ENCODE measurements at regions not wholly inside any gene's neighbourhood (a gene's known extent, or its start where the extent isn't known, plus 50 kb on each side); places are given as distances from the start of the nearest gene placed in this dataset.

DNA sequence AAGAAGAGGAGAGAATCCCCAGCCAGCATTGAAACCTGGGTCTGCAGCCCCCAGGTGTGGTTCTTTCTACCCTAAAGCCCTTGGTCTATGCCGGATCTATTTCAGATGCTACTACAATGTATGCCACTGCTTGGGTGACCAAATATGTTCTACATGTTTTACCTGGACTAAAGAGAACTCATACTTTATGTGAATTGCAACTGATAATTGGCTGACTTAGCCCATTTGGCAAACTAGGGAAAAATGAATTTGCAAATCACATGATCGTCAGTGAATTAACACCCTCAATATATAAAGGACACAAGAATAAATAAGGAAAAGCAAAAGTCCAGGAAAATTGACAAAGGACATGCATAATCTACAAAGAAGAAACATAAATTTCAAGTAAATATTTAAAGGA, 308.8 kb upstream of the IRX2 start:
- Mint-ChIP-seq H3K9me3 (peaks cover 4 to 23% of the 10 kb centered on the region in 2 donors), H3K4me3 (no peak overlapping the region), H3K4me1 (no peaks in the 10 kb centered on the region), H3K27me3 (no peaks in the 10 kb centered on the region), H3K27ac (no peak overlapping the region)
- DNase-seq (no peak), ATAC-seq (no peak)

DNA sequence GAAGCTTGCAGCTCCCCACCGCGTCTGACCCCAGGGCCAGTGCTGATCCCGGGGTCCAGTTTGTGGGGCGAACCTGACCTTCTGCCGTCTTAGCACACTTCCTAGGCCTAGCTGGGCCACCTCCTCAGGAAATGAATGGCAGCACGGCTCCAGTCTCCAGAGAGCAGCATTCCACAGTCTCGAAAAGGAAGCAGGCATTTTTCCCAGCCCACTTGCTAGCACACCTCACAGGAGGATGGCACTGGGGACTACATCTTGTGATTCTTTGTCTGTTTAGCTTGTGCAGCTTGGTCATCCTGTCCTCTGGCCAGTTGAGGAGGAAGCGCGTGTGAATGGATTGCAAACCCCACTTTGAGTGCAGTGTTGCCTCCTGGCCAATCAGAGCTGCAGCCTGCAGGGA, 308.0 kb upstream of the IRX2 start:
- Mint-ChIP-seq H3K27ac (no peak overlapping the region), H3K9me3 (peaks cover 4 to 23% of the 10 kb centered on the region in 2 donors)

DNA sequence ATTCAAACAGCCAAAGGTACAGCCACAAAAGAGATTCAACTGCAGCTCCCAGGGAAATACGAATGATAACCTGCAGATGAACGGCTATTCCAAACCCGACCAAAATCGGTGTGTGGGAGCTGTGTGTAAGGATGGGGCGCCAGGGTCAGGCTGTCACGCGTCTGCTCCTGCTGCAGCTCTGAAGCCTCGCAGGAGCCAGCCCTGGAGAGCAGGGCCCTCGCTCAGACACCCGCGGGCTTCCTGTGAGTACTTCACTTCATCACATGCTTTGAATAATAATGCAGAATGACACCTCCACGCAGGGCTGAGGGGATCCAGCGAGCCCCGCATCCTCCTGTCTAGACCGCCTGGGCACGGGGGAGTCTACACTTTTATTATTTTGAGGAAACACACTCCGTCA, 307.5 kb upstream of the IRX2 start:
- DNase-seq (no peak), ATAC-seq (no peak)
- Mint-ChIP-seq H3K9me3 (peaks cover 4 to 23% of the 10 kb centered on the region in 2 donors), H3K27me3 (no peaks in the 10 kb centered on the region), H3K4me1 (no peaks in the 10 kb centered on the region), H3K4me3 (no peak overlapping the region), H3K27ac (no peak overlapping the region)

More for the DNA sequence above, 308.0 kb upstream of the IRX2 start:
- Mint-ChIP-seq H3K4me3 (no peak overlapping the region), H3K27me3 (no peaks in the 10 kb centered on the region), H3K4me1 (no peaks in the 10 kb centered on the region)
- DNase-seq (no peak), ATAC-seq (no peak)

DNA sequence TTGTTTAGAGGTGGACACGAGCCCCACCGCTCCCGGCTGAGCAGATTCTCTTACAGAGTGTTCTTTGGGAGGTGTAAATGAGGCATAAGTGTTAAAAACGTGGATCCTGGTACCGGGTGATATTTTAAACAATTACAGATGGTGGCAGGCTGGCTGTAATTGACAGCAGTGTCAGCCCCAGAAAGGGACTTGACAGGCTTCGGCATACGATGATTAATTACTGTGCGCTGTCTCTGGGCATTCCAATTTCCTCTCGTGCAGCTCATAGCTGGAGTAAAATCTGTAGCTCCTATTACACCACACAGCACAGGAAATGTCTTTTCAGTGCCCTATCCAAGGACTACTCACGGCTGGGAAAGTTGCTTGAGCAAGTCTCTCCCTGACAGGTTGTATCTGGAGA, 305.4 kb upstream of the IRX2 start:
- no peak for DNase-seq

DNA sequence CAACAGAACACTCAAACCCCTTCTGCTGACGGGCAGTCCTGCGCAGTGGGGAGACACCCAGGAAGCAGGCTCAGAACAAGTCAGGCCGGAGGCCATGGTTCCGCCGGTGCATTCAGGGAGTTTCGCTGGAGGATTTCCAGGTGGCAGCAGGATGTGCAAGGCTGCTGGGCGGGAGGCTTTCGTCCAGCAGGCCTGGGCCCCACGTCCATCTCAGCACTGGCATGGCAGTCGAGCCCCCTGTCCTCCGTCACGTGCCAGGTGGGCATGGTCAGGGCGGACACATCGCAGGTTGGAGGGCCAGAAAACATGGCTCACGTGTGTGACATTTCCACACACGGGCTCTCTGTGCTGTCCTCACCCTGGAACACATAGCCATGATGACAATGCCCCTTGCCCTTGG, 299.9 kb upstream of the IRX2 start:
- ATAC-seq = no peak
- H3K4me3 Mint-ChIP-seq = no peak overlapping the region
- H3K27me3 Mint-ChIP-seq = no peaks in the 10 kb centered on the region
- H3K27ac Mint-ChIP-seq = no peak overlapping the region
- peaks cover 0 to 13% of the 10 kb centered on the region in 2 donors for H3K9me3 Mint-ChIP-seq
- no peak for DNase-seq
- H3K4me1 Mint-ChIP-seq = no peaks in the 10 kb centered on the region

More for the DNA sequence above, 305.4 kb upstream of the IRX2 start:
- Mint-ChIP-seq H3K4me1 (no peaks in the 10 kb centered on the region), H3K27me3 (no peaks in the 10 kb centered on the region), H3K27ac (no peak overlapping the region), H3K4me3 (no peak overlapping the region), H3K9me3 (peaks cover 4 to 23% of the 10 kb centered on the region in 2 donors)
- no peak for ATAC-seq

DNA sequence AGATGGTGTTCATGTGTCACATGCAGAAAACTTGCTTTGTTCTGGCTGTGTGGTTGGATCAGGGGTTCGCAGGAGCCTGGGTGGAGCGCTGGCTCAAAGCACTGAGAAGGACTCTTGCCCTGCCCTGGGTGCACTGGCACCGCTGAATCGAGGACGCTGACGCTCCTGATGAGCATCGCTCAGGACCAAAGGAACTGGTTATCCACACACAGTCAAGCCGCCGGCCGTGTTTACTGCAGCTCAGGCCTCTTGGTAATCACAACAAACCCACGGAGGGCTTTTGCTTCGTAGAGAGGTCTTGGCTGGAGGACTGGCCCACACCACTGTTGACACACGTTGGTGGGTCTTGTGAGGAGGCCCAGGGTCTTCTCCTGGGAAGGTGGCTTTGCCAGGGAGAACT, 299.4 kb upstream of the IRX2 start:
- peaks cover 0 to 13% of the 10 kb centered on the region in 2 donors for H3K9me3 Mint-ChIP-seq
- H3K27me3 Mint-ChIP-seq = no peaks in the 10 kb centered on the region
- ATAC-seq (no peak), DNase-seq (no peak)
- no peak overlapping the region for H3K27ac Mint-ChIP-seq
- no peaks in the 10 kb centered on the region for H3K4me1 Mint-ChIP-seq
- H3K4me3 Mint-ChIP-seq = no peak overlapping the region

DNA sequence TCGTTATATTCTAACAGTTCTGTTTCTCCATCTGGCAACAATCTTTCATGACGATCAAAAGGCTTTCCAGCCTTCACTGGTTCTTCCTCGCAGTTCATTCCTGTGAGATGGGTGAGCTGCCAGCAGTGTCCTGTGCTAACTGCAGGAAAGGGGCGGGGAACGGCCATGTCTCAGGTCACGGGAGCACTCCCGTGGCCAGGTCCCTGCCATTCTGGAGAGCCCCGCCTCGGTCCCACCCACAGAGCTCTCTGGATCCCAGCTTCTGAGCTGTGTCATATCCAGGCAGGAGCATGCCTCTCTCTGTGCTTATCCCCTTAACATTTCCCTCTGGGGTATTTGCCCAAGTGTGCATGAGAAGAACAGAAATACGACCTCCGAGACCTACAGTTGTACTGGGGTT, 297.8 kb upstream of the IRX2 start:
- Mint-ChIP-seq H3K27me3 (no peaks in the 10 kb centered on the region), H3K4me3 (no peak overlapping the region), H3K9me3 (peaks cover under 1 to 13% of the 10 kb centered on the region in 2 donors), H3K4me1 (no peaks in the 10 kb centered on the region), H3K27ac (no peak overlapping the region)
- DNase-seq (no peak), ATAC-seq (no peak)

DNA sequence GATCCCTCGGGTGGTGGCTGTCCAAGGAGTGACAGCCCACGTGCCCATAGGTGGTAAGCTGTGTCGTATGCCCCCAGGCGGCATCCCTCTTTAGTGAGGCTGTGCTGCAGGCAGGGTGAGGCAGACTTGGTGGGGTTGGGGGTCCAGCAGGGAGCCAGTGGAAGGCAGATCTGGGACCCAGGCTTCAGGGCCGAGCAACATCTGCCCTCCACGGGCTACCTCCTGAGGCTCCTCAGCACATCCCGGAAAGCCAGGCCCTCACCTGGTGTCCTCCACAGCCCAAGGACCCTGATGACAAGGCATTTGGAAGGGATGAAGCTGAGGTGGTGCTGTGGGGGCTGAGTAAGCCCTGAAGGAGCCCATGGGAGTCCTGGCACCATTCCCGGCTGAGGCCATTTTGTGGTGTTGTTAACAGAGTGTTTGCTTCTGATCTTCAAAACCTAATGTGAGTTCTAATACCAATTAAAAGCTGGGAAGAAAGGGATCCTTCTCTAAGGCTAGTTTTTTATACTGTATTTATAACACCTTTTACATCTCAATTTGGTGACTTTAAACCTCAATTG, 295.8 kb upstream of the IRX2 start:
- Mint-ChIP-seq H3K4me3 (no peak overlapping the region), H3K4me1 (no peaks in the 10 kb centered on the region), H3K27me3 (no peaks in the 10 kb centered on the region), H3K27ac (peak overlapping the region in 1 of 2 donors; percentile 45), H3K9me3 (peaks cover 8 to 30% of the 10 kb centered on the region in 2 donors)
- DNase-seq = no peak
- peak; percentile 7 for ATAC-seq

DNA sequence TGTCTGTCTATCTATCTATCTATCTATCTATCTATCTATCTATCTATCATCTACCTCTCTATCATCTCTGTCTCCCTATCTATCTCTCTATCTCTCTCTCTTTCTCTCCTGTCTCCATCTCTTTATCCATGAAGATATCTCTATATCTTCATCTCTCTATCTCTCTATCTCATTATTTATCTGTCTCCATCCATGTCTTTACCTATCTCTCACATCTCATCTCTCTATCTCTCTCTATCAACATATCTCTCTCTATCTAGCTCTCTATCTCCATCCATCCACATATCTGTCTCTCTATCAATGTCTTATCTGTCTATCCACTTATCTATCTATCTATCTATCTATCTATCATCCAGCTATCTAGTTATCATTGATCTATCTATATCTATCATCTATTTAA, 292.1 kb upstream of the IRX2 start:
- no peaks in the 10 kb centered on the region for H3K4me1 Mint-ChIP-seq
- H3K4me3 Mint-ChIP-seq = no peak overlapping the region
- peaks cover 8 to 26% of the 10 kb centered on the region in 2 donors for H3K9me3 Mint-ChIP-seq
- no peak overlapping the region for H3K27ac Mint-ChIP-seq
- DNase-seq = no peak
- ATAC-seq = no peak
- no peaks in the 10 kb centered on the region for H3K27me3 Mint-ChIP-seq

DNA sequence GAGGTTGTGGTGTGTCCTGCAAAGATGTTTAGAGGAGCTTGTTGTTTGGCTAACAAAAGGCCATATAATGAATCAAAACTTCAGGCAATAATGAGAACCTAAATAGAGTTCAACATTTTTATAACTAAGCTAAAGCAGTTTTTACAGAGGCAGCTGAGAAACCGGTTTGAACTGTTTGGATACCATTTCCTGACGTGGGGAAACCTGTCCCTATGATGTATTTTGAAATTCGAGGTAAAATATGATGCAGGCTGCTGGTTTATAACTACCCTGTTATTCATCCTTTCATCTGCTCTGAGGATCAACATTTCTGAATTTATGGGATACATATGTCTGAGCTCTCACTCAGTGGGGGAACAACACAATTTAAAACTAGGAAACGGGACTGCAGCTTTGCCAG, 289.5 kb upstream of the IRX2 start:
- H3K4me3 Mint-ChIP-seq = no peak overlapping the region
- no peak for DNase-seq
- peaks cover 8 to 20% of the 10 kb centered on the region in 2 donors for H3K9me3 Mint-ChIP-seq
- ATAC-seq = no peak
- no peak overlapping the region for H3K27ac Mint-ChIP-seq
- no peaks in the 10 kb centered on the region for H3K4me1 Mint-ChIP-seq
- no peaks in the 10 kb centered on the region for H3K27me3 Mint-ChIP-seq

DNA sequence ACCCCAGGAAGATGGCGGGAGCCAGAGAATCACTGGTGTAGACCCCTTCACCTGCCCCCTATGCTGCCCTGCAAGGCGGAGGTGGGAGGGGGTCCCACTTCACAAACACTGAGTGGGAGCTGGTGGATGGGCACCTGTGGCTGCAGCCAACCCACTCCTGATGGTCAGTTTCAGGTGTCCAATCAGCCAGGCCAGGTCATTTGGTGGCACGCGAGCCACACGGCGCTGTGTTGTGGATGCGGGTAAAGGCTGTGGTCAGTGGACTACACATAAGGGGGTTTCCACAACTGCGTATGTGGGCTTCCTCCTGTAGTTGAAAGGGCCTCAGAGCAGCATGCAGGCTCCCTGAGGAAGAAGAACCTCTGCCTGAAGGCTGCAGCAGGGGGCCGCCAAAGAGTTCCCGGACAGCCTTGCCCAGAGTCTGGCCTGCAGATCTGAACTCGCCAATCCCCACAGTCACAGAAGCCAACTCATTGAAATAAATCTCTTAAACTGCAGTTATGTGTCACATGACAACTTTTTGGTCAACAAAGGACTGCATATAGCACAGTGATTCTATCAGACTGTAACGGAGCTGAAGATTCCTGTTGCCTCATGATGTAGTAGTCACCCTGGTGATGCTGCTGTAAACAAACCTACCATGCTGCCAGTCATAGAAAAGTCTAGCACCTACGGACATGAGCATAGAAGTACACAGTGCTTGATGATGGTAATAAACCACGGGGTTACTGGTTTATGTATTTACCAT, 284.7 kb upstream of the IRX2 start:
- peaks cover 3 to 6% of the 10 kb centered on the region in 2 donors for H3K9me3 Mint-ChIP-seq
- no peaks in the 10 kb centered on the region for H3K4me1 Mint-ChIP-seq
- H3K4me3 Mint-ChIP-seq = no peak overlapping the region
- DNase-seq = no peak
- no peaks in the 10 kb centered on the region for H3K27me3 Mint-ChIP-seq
- H3K27ac Mint-ChIP-seq = no peak overlapping the region
- ATAC-seq = no peak

DNA sequence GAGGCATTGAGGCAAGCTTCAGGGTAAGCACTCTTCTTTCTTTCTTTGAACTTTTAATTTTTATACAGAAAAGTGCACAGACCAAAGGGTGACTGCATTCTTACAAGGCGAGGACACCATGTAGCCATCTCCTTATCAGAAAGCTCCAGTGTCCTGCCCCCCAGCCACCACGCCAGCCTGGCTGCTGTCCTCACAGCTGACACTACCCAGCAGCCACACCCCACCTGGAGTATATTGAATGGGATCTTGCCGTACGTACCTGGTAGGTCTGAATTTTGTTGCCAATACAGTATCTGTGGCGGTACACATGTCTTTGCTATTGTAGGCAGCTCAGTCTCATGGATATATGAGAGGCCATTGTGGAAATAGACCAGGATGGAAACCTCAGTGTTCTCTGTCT, 284.0 kb upstream of the IRX2 start:
- Mint-ChIP-seq H3K27me3 (no peaks in the 10 kb centered on the region), H3K9me3 (peaks cover 5 to 13% of the 10 kb centered on the region in 2 donors), H3K4me1 (no peaks in the 10 kb centered on the region), H3K27ac (no peak overlapping the region), H3K4me3 (no peak overlapping the region)
- ATAC-seq (no peak), DNase-seq (no peak)

DNA sequence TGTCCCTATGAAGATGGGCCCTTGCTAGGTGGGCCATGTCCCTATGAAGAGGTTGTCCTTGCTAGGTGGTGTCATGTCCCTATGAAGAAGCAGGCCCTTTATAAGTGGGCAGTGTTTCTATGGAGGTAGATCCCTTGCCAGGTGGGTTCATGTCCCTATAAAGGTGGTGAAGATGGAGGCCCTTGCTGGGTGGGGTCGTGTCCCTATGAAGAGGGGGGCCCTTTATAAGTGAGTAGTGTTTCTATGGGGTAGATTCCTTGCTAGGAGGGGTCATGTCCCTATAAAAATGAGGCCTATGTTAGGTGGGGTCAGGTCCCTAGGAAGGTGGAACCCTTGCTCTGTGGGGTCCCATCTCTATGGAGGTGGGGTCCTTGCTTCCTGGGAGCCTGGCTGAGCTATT, 283.4 kb upstream of the IRX2 start:
- DNase-seq (no peak), ATAC-seq (no peak)
- H3K4me1 Mint-ChIP-seq = no peaks in the 10 kb centered on the region
- no peak overlapping the region for H3K4me3 Mint-ChIP-seq
- no peaks in the 10 kb centered on the region for H3K27me3 Mint-ChIP-seq
- peaks cover 5 to 14% of the 10 kb centered on the region in 2 donors for H3K9me3 Mint-ChIP-seq
- no peak overlapping the region for H3K27ac Mint-ChIP-seq

DNA sequence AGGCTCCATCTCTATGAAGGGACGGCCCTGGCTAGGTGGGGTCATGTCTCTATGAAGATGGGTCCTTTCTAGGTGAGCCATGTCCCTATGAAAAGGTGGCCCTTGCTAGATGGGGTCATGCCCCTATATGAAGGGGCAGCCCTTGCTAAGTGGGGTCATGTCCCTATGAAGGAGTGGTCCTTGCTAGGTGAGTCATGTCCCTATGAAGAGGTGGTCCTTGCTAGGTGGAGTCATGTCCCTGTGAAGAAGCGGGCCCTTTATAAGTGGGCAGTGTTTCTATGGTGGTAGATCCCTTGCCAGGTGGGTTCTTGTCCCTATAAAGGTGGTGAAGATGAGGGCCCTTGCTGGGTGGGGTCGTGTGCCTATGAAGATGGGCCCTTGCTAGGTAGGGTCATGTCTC, 283.0 kb upstream of the IRX2 start:
- Mint-ChIP-seq H3K27me3 (no peaks in the 10 kb centered on the region), H3K4me3 (no peak overlapping the region), H3K27ac (no peak overlapping the region), H3K9me3 (peaks cover 5 to 14% of the 10 kb centered on the region in 2 donors), H3K4me1 (no peaks in the 10 kb centered on the region)
- ATAC-seq (no peak), DNase-seq (no peak)

DNA sequence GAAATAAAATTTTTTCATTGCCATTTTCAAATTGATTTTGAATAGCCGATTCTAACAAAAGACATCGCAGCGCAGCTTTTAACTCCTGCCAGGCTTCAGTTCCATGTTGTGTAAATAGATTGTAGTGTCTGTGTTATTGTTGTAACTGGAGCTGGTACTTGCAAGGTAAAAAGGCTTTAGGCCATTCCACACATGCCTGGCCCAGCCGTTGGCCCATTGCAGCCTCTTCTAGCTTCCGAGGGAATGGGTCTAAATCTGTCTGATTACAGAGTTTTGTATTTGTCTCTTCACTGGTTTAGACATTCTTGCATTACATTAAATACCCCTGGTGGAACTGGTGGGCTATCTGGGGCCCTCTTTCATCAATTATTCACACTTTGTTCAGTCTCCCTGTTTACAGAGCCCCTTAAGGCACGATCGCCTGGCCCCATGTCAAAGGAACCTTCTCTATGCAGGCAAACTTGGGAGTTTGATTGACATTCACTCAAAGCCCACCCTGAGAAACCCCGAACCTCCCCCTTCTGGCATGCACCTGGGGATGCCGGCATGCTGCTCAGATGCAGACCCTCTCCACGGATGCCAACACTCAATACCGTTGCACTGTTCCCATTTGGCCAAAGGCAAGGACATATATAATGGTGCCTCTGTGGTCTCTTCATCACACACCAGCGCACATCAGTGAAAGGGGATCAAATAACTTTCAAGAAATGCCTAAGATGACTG, 281.7 kb upstream of the IRX2 start:
- no peak overlapping the region for H3K4me3 Mint-ChIP-seq
- H3K4me1 Mint-ChIP-seq = no peaks in the 10 kb centered on the region
- DNase-seq = no peak
- no peak for ATAC-seq
- no peak overlapping the region for H3K27ac Mint-ChIP-seq
- peaks cover 5 to 14% of the 10 kb centered on the region in 2 donors for H3K9me3 Mint-ChIP-seq
- no peaks in the 10 kb centered on the region for H3K27me3 Mint-ChIP-seq

DNA sequence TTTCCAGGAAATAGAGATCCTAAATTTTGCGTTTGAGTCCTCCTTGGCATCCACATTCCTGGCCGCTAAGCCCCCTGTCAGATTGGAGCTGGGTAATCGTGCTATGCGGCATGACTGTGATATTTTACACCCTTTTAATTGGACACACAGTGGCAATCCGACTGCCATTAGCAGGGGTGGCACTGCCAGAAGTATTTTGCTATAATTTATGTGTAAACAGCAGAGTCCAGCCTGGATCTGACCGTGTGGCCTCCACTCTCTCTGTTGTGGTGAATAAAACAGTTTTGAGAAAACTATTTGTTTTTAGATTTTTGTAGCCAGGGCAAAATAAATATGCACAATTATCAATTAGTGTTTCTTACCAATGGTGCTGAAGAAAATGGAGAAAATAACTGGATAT, 281.0 kb upstream of the IRX2 start:
- H3K9me3 Mint-ChIP-seq = peaks cover 5 to 14% of the 10 kb centered on the region in 2 donors
- ATAC-seq (no peak), DNase-seq (no peak)
- H3K27ac Mint-ChIP-seq = no peak overlapping the region
- H3K4me3 Mint-ChIP-seq = no peak overlapping the region
- H3K27me3 Mint-ChIP-seq = no peaks in the 10 kb centered on the region
- H3K4me1 Mint-ChIP-seq = no peaks in the 10 kb centered on the region

All from stimulated activated naive CD8-positive, alpha-beta T cell treated with anti-CD3 and anti-CD28 coated beads, Interleukin-15, amount 100 ng/mL, for 72 hours (primary cell).